GM21576 (cell line): ENCODE measurements at regions not wholly inside any gene's neighbourhood (a gene's known extent, or its start where the extent isn't known, plus 50 kb on each side); places are given as distances from the start of the nearest gene placed in this dataset.

Experiments used
- ATAC-seq: cut with Tn5 transposase; IDR thresholded peaks from one replicate; pipeline ENCODE4 v1.9.1; 2021; ENCODE audit warnings: mild to moderate bottlenecking, moderate library complexity; ENCODE audit not compliant: unreplicated experiment

- ATAC-seq, result no peak
Observed at GRCh38 chr15:35723852-35724251, 177.9 kb upstream of the DPH6 start.

- no peak for ATAC-seq
Observed at GRCh38 chr15:35724626-35725025, 178.7 kb upstream of the DPH6 start.

GRCh38 chr15:35725353-35725752, 179.4 kb upstream of the DPH6 start:
- ATAC-seq, result no peak

GRCh38 chr15:35727627-35728026, 181.7 kb upstream of the DPH6 start:
- ATAC-seq, result no peak

- no peak for ATAC-seq
Observed at GRCh38 chr15:35728219-35728940, 182.4 kb upstream of the DPH6 start.

- ATAC-seq, result no peak
Observed at GRCh38 chr15:35736150-35736549, 190.2 kb upstream of the DPH6 start.

GRCh38 chr15:35737441-35737840, 191.5 kb upstream of the DPH6 start:
- no peak for ATAC-seq

GRCh38 chr15:35738370-35738769, 192.4 kb upstream of the DPH6 start:
- ATAC-seq, result no peak

GRCh38 chr15:35740761-35741160, 194.8 kb upstream of the DPH6 start:
- ATAC-seq, result no peak

GRCh38 chr15:35741395-35741794, 195.4 kb upstream of the DPH6 start:
- ATAC-seq, result no peak

- no peak for ATAC-seq
Observed at GRCh38 chr15:35741881-35742280, 195.9 kb upstream of the DPH6 start.

- no peak for ATAC-seq
Observed at GRCh38 chr15:35743321-35743720, 197.4 kb upstream of the DPH6 start.

GRCh38 chr15:35746121-35746520, 200.2 kb upstream of the DPH6 start:
- no peak for ATAC-seq

- ATAC-seq, result no peak
Observed at GRCh38 chr15:35748105-35748504, 202.1 kb upstream of the DPH6 start.

- no peak for ATAC-seq
Observed at GRCh38 chr15:35750051-35750450, 204.1 kb upstream of the DPH6 start.

- peak; percentile 71 for ATAC-seq
Observed at GRCh38 chr15:35751413-35752133, 205.6 kb upstream of the DPH6 start.

GRCh38 chr15:35752134-35752466, 206.1 kb upstream of the DPH6 start:
- ATAC-seq, result no peak

GRCh38 chr15:35753486-35753885, 207.5 kb upstream of the DPH6 start:
- no peak for ATAC-seq

- ATAC-seq, result no peak
Observed at GRCh38 chr15:35755237-35755802, 209.4 kb upstream of the DPH6 start.

GRCh38 chr15:35756623-35757022, 210.7 kb upstream of the DPH6 start:
- ATAC-seq, result no peak

GRCh38 chr15:35757361-35757760, 211.4 kb upstream of the DPH6 start:
- no peak for ATAC-seq

GRCh38 chr15:35757765-35758164, 211.8 kb upstream of the DPH6 start:
- ATAC-seq, result no peak
